SK-N-MC (cell line): ENCODE measurements at regions not wholly inside any gene's neighbourhood (a gene's known extent, or its start where the extent isn't known, plus 50 kb on each side); places are given as distances from the start of the nearest gene placed in this dataset.

Experiments
- EZH2 ChIP-seq: fragments of 200-600 bp; sonication (generic); IDR thresholded peaks from one replicate; pipeline ENCODE4 v1.6.1; 2017; ENCODE audit warnings: antibody characterized with exemption
- FOXP2 ChIP-seq: optimal IDR thresholded peaks from 2 replicates; pipeline ENCODE3; 2011; ENCODE audit warnings: mild to moderate bottlenecking, moderate library complexity; ENCODE audit not compliant: insufficient read depth; ENCODE audit errors: extremely low read length, control extremely low read depth
- POLR2AphosphoS5 ChIP-seq: IDR thresholded peaks from 2 replicates; pipeline ENCODE4 v1.6.1; 2012; ENCODE audit warnings: mild to moderate bottlenecking, low read depth, low read length, borderline replicate concordance

DNA sequence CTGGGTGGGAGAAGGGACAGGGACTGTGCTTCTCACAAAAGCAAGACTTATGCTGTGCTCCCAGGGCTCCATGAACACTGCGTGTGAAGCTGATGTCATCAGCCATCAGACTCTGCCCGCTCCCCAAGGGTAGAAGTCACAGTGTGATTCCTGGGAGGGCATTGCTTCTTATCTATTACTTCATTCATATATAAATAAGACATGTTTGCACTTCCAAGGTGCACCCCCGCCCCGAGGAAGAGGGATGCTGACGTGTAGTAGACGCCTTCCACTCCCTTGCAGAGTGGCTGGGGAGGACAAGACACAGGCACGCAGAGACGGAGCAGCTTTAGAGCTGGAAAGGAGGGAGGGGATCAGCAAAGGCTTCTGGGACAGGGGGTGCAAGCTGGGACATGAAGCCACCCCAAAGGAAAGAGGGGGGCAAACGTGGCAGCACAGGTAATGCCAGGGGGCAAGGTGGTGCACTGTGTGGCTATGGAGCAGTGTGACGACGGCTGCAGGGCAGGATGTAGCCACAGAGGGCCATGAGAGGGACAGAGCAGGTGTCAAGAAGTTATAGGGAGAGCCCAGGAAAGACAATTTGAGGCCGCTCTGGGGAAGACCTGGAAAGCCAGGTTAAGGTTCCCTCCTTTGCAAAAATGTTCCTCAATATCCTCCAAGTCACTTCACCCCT, 558.5 kb downstream of the MN1 start:
- no peak for TF ChIP-seq EZH2
- TF ChIP-seq POLR2AphosphoS5 = no peak
- TF ChIP-seq FOXP2 = no peak
